Head of caudate nucleus (tissue), 42 donors: ENCODE measurements at regions not wholly inside any gene's neighbourhood (a gene's known extent, or its start where the extent isn't known, plus 50 kb on each side); places are given as distances from the start of the nearest gene placed in this dataset.

ENCODE experiments used
- DNase-seq, 42 donors: peaks; one replicate each; pipeline versions ENCODE4 v3.0.0 to v3.0.0-alpha.2; 2020 to 2021; ENCODE audit warnings: mixed read lengths in 7 of 42
- intact Hi-C: fragments of 100-400 bp; cut with DNase I; formaldehyde crosslinking; loops from one replicate; pipeline ENCODE4 v1.15.0; 2022

GRCh38 chr18:23378302-23378686 lies 74.8 kb upstream of the RIOK3 start:
- no peak for DNase-seq
- intact Hi-C loops = loop anchor here (10.0 kb wide), 1 partner anchor 243 kb away; the partner anchor contains the start of gene CABLES1

DNA sequence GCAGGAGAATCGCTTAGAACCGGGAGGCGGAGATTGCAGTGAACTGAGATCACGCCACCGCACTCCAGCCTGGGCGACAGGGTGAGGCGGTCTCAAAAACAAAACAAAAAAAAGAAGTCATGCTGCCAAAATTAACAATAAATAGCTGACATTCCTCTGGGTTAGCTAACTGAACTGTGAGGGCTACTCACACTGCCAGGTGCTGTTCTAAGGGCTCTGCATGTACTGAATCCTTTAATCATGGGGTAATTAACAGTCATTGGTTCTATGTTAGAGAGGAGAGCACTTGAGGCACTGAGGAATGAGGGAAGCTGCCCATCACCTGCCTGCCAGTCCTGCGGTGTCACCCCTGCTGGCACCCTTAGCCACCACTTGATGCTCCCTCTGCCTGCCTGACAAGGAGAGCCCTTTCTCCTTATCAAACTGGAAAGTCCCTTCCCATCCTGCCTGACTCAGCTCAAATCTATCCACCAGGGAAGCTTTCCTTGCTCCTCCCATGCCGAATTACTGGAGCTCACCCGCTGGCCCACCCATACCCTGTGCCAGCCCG lies 73.0 kb upstream of the RIOK3 start:
- DNase-seq = no peak
- intact Hi-C loops = no loop called here

DNA sequence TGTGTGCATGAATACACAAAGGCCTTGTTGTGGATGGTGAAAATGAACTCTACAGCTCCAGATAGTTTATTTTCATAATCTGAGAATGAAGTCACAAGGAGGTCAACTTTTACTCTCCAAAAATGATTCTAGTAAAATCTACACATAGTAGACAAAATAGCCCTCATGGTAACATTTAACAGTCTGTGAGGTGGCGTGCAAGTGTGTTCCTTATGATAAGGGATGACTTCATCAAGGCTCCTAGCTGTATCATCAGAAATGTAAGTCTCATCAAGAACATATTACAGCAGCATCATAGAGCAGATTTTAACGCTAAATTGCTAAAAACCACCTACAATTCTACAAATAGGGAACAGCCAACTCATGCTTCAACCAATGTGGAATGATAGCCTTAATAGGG lies 72.3 kb upstream of the RIOK3 start:
- DNase-seq = no peak
- intact Hi-C loops = no loop called here

DNA sequence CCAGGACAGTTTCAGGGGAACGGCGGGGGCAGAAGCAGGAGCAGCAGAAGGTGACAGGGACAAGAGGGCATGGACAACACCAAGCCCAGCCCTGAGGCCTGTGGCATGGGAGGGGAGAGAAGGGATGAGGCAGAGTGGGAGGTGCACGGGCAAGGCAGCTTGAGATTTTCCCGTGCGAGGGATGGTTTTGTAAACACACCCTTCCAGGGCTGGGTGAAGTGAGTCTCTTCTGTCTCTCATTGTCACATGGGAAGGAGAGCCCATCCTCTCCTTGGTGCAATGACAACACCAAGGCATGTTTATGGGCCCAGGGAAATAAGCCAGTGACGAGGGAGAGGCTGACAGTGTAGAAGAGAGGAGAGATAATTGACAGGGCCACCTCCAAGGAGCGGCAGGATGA lies 69.6 kb upstream of the RIOK3 start:
- no peak for DNase-seq
- intact Hi-C loops = no loop called here

DNA sequence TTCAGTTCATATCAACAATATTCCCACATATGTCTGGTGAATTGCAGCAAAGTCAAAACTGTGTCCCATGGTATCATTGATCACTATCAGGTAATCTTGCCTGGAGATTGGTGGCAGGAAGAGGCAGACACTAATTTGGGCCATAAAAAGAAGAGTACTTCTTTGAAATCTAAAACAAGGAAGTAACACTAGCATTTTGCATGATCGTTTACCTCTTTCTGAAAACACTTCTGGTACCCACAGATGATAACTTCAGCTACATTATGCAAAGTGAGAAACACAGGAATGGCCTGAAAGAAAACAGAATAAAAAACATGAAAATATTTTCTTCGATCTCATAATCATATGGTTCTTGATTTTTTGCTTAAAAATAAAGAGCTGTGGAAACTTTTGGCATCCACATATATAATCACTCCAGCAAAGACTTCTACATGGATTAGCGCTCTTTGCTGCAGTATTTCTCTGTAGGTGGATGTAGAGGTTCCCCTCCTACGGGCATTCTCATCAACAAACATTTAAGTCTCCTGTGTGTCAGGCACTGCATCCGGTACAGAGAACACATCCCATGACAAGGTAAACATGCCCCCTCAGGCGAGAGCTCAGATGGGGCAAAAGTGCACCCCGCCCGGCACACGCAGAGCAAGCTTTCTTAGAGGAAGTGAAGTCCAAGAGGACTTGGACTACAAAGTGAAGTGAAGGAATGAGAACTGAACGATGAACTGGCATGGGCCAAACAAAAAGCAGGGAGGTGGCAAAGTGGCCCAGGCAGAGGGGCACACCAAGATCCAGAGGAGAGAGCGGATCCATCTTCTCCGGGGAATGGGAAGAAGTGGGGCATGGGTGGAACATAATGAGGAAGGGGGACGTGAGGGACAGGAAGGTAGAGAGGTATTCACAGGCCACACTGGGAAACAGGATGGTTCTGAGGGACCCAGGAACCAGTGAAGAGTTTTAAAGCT lies 68.0 kb upstream of the RIOK3 start:
- intact Hi-C loops = no loop called here
- no peak for DNase-seq

DNA sequence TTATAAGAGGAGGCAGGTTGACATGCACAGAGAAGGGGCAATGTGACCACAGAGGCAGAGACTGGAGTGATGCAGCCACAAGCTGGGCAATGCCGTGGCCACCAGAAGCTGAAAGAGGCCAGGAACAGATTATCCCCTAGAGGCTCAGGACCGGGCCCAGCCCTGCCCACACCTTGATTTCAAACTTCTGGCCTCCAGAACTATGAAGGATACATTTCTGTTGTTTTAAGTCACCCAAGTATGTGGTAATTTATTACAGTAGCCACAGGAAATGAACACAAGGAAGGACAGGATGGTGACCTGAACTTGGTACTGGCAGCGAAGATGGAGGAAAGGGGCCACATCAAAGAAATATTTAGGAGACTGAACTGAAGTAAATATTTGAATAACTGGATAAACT lies 66.8 kb upstream of the RIOK3 start:
- DNase-seq = no peak
- intact Hi-C loops = no loop called here

DNA sequence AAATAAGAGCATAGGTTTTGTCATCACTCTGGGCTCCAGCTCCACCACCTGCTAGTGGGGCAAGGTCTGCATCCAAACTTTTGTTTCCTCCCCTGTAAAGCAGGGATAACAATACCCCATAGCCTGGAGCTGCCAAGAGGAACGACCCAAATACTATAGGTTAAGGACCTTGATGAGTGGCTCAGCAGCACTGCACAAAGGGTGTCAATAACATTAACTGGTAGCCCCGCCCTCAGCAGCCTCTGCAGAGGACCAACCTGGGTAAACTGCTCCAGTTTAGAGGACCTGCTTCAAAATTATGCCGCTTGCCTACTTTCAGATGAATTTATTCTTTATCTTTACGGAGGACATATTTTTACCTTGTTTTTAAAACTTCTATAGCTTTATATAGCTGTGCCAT lies 65.8 kb upstream of the RIOK3 start:
- no peak for DNase-seq
- intact Hi-C loops = no loop called here

GRCh38 chr18:23388357-23388756 lies 64.7 kb upstream of the RIOK3 start:
- intact Hi-C loops = no loop called here
- DNase-seq = no peak

DNA sequence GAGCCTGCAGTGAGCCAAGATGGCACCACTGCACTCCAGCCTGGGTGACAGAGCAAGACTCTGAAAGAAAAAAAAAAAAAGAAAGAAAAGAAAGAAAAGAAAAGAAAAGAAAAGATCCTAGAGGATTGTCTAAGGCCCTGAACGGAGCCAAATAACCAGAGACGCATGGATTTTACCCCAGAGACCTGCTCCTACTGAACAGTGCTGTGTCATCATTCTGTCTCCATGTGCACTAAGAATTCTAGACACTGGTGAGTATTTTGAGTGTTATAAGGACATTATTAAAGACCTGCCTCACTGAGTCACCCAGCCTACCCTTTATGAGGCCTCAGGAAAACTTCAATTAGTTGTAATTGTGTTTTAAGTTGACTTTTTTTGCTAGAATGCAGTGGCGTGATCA lies 61.9 kb upstream of the RIOK3 start:
- DNase-seq = no peak
- intact Hi-C loops = no loop called here

DNA sequence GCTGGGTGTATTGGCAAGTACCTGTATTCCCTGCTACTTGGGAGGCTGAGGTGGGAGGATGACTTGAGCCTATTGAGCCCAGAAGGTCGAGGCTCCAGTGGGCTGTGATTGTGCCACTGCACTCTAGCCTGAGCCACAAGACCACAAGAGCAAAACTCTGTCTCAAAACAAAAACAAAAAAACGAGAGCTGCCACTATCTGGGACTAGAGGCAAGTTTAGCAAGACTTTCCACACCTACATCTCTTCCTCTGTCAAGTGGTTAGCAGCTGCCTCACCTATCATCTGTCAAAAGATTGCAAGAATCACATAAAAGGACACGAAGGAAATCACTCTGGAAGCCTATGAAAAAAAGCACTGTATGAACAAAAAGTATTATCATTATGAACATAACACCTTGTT lies 55.2 kb upstream of the RIOK3 start:
- intact Hi-C loops = no loop called here
- DNase-seq = peak in 1 of 42 donors; percentile 14

GRCh38 chr18:23398401-23398800 lies 54.7 kb upstream of the RIOK3 start:
- DNase-seq = no peak
- intact Hi-C loops = no loop called here

DNA sequence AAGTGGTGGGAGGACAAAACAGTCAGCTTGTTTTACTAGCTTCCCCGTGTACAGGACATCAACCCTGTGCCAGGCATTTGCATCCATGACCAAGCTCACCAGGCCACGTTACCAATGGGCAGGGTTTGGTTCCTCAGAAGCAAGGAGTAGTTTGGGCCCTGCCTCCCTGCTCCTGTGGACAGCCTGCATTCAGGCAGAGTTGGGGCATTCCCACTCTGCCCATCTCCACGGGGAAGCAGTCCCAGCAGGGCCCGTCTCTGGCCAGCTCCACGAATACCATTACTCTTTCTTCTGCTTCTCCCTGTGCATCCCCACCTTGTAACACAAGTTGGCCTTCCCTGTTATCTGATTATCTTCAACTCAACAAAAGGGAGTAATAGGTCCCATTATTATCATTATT lies 54.0 kb upstream of the RIOK3 start:
- DNase-seq = no peak
- intact Hi-C loops = no loop called here

GRCh38 chr18:23400918-23401317 lies 52.2 kb upstream of the RIOK3 start:
- no peak for DNase-seq
- intact Hi-C loops = no loop called here

GRCh38 chr18:23401400-23402347 lies 51.4 kb upstream of the RIOK3 start:
- intact Hi-C loops = no loop called here
- DNase-seq = no peak
